Hepatocyte (in vitro differentiated cells): ENCODE measurements at regions not wholly inside any gene's neighbourhood (a gene's known extent, or its start where the extent isn't known, plus 50 kb on each side); places are given as distances from the start of the nearest gene placed in this dataset.

Experiments used
- CTCF ChIP-seq: fragments of 200-600 bp; sonication (generic); IDR thresholded peaks from 2 replicates; pipeline ENCODE4 v1.5.1; 2016; ENCODE audit warnings: antibody characterized with exemption, mild to moderate bottlenecking; ENCODE audit not compliant: poor library complexity
- EZH2 ChIP-seq: fragments of 200-600 bp; sonication (generic); IDR thresholded peaks from 2 replicates; pipeline ENCODE4 v1.6.1; 2016; ENCODE audit warnings: antibody characterized with exemption, mild to moderate bottlenecking, borderline replicate concordance

GRCh38 chr18:27301615-27302378, 116.7 kb upstream of the CHST9 start:
- no peak for TF ChIP-seq CTCF
- no peak for TF ChIP-seq EZH2
